Cerebellar nuclear complex (tissue), 1 donor: ENCODE measurements at regions not wholly inside any gene's neighbourhood (a gene's known extent, or its start where the extent isn't known, plus 50 kb on each side); places are given as distances from the start of the nearest gene placed in this dataset.

Experiments
- DNase-seq, 2 experiments: peaks; one replicate each; lab custom pipeline; 2025; lab: John Stamatoyannopoulos, UW

DNA sequence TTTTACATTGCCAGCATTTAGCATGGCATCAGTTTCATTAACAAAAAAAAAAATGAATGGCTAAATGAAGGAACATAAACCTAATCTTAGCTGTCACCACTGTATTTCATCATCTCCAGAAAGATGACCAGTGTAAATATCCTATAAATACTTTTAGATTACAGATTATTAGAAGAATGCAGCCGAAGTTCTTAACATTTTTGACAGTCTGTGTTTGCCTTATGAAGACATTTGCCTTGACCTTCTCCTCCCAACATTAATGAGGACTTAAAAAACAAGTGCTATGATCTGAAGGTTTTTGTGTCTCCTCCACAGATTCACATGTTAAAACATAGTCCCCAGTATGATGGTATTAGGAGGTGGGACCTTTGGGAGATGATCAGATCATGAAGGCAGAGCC is 253.0 kb downstream of the SNAPC1 start:
- DNase-seq, result no peak

DNA sequence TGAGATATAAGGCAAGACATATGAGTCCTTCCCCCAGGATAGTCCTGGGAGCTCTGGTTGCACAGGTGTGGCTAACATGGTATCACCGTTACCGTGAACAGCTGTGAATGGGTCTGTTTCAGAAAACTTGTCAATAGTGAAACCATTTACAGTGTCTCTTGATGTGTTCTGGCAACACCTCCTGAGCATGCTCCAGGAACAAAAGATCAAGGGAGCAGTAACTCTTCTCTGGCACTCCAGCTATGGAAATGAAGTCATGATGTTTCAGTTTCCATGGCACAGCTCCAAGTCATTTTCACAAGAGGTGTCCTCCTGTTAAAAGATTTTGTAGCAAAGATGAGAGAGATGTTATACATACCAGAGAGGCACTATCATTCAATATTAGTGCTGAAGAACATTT is 253.7 kb downstream of the SNAPC1 start:
- DNase-seq, result no peak

DNA sequence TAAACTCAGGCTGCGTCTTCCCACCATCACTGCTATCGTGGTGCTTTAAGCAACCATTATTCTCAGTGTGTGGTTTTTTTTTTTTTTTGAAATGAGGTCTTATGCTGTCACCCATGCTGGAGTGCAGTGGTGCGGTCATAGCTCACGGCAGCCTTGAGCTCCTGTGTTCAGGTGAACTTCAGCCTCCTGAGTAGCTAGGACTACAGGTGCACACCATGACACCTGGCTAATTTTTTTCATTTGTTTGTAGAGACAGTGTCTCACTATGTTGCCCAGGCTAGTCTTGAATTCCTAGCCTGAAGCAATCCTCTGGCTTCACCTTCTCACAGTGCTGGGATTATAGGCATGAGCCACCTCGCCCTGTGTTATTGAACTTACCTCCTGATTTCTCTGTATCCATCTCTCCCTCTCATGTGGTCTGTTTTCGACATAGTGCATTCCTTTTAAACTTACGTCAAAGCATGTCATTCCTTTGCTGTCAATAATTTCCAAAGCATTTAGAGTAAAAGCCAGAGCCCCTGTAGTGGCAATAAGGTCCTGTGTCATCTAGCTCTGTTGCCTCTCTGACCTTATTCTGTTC is 255.5 kb downstream of the SNAPC1 start:
- no peak for DNase-seq

DNA sequence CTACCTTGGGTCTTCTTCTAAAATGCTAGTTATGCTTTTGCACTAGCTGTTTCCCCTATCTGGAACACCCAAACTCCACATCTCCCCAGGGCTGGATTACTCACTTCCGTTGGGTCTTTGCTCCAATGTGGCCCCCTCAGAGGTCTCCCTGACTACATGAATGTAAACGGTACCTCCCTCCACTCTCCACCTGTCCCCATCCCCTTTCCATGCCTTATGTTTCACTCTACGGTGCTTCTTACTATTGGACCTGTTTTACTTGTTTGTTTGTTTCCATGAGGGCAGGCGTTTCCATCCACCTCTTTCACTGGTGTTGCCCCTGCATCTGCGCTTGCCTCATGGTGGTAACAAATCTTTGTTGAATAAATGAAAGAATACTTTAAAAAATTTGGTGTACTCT is 256.4 kb downstream of the SNAPC1 start:
- no peak for DNase-seq

DNA sequence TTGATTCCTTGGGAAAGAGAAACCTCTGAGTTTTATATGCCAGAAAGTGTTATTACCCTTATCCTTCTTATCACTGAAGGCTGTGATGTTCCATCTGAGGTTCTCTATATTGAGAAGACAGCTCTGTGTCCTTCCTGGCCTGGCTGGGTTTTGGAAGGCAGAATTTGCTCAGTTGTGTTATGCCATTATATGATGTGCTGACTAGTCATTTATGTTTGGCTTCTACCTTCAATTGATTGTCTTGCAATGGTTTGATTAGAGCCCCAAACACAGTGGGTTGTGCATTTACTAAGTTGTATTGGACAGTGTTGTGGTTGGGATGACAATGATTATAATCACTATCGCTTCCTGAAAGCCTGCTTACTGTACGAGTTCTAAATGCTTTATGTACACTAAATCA is 265.7 kb downstream of the SNAPC1 start:
- DNase-seq, result no peak

DNA sequence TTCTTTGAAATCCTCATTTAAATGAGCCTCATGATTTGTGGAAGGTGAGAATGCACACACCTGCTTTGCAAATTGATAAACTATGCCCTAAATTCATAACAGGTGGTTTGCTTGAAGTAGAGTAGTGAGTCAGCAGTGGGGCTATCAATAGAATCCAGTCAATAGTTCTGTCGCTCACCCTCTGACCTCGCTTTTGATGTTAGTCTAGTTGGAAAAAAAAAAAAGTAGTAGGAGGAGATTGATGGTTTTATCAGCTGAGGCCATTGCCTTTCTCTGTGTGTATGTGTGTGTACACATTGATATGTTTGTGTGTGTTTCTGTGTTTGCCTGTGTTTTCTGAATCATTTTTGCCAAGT is 267.3 kb downstream of the SNAPC1 start:
- no peak for DNase-seq

DNA sequence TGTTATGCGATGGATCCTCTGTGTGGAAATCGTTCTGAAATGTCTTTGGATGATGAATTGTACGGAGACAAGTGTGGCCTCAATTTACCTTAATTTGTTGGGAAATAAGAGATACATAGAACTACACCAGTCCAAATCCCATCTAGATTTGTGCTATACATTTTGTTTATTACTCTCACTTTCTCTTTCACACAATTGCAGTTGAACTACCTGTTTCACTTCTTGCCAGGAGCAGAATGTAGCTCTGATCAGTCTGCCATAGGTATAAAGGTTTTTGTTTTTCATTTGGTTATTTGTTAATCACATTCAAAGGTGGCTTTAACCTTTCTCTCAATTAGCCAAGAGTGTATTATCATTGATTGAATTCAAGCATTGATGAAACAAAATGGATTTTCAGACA is 268.2 kb downstream of the SNAPC1 start:
- DNase-seq, result no peak

DNA sequence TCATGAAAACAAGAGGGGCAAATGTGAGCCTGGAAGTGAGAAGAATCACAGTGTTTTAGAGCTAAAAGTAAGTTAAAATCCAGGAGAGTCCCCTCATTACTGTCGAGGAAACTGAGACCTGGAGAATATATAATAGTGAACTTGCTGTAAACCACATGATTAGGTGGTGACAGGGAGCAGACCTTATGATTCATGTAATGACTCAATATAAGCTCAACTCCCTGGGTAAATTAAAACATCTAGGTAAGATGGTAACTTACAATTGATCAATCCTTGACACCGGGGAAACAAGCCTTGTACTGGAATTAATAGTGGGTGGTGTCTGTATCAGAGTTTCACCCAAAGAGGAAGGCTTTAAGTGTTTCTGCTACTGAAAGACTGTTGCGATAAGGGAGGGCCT is 269.3 kb downstream of the SNAPC1 start:
- DNase-seq, result no peak

DNA sequence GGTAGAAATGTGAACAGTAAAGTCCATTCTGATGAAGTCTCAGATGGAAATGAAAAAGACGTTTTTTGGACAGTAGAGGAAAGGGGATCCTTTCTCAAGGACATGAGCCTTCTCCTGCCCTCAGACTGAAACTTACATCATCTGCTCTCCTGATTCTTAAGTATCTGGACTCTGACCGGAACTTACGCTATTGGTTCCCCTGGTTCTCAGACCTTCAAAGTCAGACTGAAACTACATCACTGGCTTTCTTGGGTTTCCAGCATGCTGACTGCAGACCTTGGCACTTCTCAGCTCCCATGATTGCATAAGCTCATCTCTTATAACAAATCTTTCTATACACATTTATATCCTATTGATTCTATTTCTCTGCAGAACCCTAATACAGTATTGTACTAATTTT is 291.0 kb downstream of the SNAPC1 start:
- DNase-seq, result no peak

DNA sequence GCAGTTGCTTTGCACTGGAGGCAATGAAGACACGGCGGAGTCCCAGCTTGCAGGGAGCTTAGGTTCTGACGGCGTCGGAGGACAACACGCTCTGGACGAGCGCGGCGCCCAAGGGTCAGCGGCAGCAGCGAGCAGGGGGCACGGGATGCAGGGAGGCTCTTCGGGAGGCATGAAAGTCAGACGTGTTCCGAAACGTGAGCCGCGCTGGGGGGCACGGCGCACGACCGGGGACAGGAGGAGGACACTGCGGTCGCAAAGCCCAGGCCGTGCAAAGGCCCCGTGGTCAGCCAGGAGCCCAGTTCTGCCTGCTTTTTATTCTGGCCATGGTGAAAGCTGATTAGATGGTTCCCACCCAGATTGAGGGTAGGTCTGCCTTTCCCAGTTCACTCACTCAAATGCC is 294.6 kb downstream of the SNAPC1 start:
- DNase-seq, result no peak

DNA sequence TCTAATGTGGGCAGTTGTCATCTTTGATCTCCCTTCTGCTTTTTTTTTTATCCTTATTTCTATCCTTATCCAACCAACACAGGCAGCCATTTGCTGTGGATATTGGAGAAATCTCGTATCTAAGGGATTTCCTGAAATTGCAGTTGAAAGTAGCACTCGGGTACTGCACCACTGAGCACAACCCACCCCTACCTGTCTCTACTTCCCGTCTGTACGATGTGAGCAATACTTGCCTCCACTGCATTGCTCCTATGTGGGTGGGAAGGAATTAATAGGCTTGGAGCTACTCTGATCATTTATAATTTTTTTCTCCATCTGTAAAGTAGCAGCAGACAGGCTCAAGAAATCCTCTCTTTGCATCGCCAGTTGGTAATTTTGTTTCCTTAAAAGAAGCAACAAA is 300.4 kb downstream of the SNAPC1 start:
- no peak for DNase-seq

DNA sequence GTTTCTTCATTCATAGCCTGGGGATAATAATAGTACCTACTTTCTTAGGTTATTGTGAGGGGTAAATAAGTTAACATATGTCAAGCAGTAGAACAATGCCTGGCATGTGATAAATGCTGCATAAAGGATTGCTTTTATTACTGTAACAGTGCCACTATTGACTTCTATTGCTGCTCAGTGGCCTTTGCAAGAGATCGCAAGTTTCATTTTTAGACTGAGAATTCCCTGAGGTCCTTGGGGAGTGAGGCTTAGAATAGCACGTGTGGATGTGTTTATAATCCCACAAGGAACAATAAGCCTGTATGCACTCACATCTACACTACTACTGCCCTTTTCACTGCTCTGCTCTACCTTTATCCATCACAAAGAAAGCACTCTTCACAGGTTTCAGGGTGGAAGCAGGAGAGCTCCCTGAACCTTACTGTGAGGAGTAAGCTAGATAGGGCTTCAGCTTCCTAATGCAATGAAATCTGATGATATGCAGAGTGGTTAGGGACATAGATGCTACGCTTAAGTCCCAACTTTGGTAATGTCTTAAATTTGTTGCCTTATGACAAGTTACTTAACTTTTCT is 302.6 kb downstream of the SNAPC1 start:
- DNase-seq, result no peak

DNA sequence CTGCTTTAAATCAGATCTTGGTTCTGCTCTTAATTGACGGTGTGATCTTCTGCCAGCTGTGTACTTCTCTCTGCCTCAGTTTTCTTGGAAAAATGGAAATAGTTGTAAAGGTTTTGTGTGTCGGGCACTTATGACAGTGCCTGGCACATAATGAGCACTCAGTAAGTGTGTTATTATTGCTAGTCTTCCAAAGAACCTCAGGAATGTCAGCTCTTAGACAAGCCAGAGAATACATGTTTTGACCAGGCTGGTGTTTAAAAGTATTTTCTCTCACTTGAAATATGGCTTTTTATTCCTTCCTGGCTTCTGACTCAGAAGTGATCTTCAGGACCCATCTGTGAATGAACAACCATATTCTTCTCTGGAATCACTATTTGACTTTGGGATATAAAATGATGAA is 304.1 kb downstream of the SNAPC1 start:
- no peak for DNase-seq

DNA sequence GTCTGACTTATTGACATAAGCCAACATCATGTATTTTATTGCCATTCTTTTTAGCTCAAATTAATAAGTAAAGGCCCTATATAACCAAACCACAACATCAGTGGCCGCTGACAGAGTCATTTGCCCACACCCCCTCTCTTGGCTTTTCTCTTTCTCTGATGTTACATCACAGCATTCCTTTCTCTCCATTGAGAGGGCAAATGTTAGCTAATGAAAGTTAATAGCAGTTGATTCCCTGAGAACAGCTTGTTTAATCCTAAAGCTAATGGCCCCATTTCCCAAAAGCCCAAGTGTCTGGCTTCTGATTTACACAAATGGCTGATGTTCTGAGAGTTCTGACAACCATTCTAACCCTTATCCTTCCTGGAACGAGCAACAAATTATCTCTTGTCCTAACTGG is 308.8 kb downstream of the SNAPC1 start:
- no peak for DNase-seq

DNA sequence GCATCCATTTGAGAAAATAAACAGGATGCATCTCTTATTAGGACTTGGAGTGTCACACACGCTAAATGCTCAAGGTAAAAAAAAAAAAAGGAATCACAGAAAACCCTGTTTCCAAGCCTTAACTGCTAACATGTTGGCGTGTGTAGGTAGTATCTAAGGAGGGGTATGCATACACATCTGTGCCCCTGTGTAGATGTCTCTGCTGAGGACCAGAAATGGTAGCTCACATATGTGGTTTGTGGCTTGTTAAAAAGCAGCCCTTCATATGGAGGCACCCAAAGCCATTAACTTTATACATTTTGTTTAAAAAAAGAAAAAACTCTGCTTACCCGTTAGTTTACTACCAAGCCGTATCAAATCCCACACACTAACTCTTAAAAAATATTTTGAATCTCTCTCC is 314.1 kb downstream of the SNAPC1 start:
- DNase-seq, result no peak

DNA sequence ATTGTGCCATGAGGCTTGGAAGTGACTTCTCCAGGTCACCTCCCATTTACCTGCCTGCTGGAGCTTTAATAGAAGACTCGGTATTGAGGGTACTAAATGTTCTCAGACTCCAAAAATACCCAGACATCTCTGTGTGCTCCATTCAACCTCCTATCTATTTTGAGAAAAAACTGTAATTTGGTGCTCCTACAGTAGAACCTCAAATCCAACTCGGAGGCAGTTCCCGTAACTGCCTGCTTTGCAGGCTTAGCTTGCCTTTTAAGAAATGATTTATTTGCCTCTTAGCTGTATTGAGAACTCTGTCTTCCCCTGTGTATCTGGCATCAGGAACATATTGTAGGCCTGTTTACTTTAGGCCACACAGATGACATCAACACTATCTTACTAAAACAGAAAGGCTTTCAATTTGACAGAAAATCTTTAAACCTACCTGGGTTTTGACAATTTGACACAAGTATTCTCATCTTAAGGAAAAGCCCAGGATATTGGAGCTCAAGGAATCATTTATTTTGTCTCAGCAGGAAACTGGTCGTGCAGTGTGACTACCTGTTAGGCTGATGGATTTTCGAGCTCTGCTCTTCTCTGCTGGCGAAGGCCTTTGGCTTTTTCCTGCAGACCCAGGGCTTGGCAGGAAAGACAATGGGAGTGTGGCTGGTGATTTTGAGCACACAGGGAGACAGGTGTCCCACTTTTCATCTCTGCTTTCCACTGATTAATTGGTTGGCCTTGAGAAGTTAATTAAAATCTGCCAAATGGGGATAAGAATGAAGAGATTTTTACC is 314.8 kb downstream of the SNAPC1 start:
- DNase-seq, result no peak

DNA sequence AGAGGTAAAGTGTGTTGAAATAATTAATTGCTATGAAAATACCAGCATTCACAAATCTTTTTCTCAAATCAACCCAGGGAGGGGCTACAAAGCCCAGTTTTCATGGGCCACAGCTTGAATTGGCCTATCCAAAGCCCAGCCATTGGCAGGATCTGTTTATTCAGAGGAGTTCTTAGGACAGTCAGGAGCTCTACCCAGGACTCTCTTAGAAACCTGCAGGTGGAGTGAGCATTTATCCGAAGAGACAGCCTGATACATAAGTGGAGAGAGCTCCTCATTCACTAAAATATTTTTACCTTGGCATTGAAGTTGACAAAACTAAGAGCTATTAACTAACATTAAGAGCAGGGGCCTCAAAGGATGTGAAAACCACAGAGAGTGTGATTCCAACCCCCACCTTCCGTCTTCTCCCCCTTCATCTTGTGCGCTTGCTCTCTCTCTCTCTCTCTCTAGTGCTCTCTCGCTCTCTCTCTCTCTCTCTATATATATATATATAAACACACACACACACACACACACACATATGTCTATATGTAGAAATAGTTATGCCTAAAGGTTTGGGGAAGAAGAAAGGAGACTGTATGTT is 315.5 kb downstream of the SNAPC1 start:
- DNase-seq, result no peak

DNA sequence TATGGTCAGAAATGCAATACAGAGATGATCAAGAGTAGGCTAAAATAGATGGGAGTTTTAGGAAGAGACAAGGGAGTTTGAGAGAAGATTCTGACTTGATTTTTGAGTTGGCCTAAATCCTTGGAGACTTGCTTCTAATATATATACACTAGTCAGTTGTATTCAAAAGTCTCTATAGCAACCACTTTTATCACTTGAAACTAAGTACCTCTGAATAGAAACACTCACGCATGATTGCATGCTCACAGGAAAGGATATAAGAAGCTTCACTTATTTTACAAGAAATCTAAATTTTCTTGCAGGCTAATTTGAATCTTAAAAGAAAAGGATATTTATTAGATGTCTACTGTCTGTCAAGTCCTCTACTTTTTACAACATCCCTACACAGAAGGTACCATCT is 316.8 kb downstream of the SNAPC1 start:
- DNase-seq, result no peak

DNA sequence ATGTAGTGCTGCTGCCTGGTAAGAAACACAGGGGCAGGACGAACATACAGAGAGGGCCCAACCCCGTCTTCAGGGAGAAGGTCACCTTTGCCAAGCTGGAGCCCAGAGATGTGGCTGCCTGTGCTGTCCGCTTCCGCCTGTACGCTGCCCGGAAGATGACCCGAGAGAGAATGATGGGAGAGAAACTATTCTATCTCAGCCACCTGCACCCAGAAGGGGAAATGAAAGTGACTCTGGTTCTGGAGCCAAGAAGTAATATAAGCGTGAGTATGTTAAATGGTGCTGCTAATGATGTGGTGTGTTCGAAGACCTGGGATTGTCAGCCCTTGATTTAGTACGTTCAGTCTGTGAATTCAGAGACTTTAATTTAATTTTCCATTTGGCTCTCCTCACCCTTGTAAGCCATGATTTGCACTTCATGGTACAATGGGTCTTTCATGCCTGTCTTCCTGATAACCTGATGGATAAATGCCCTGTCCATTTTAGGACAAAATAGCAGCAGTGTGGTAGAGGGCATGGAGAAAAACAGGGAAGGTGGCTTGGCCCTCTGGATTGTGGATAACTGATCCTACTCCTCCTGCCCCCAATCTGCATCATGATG is 318.9 kb downstream of the SNAPC1 start:
- no peak for DNase-seq

DNA sequence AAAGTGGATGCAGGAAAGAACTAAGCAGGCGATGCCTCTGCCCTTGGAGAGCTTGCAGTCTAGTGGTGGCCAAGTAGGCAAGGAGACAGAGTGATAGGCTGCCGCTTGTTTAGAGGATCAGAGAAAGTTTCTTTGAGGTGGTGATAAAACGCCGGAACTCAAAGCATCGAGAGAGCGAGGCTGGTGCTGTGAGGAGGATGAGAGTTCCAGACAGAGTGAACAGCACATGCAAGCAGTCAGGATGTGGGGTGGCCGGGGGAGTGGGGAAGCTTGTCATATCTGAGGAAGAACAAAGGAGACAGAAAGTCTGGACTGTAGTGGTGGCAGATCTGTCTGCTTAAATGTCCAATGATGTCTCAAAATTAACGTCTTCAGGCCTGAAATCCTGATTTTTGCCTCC is 319.7 kb downstream of the SNAPC1 start:
- DNase-seq, result no peak

DNA sequence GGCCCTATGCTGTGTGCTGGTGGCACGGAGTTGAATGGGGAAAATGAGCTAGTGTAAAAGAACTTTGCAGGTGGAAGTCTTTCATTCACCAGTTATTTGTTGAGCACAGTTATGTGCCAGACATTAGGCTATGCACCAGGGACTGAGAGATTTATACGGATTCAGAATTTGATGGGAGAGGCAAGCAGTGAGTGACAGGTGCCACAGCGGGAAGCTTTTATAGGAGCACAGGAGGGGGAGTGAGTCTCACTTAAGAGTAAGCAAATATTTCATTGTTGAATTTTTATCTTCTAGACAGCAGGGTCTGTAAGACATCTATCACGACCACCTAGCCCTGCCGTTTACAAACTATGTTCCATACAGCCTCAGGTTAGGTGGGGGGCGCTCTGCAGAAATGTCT is 320.6 kb downstream of the SNAPC1 start:
- no peak for DNase-seq

DNA sequence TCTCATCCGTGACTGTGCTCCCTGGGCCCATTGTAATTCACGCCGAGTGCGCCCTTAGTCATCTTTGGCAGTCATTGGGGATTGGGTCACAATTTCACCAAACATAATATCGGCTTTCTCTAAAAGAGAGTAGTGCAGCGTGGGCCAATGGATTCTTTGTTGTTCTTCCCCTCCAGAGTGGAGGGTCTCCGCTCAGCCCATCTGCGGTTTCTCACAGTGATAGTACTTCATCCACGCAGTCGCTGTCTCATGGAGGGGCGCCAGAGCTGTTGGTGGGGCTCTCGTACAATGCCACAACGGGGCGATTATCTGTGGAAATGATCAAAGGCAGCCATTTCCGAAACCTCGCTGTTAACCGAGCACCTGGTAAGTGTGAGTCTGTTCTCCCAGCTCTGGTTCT is 321.8 kb downstream of the SNAPC1 start:
- DNase-seq, result no peak

DNA sequence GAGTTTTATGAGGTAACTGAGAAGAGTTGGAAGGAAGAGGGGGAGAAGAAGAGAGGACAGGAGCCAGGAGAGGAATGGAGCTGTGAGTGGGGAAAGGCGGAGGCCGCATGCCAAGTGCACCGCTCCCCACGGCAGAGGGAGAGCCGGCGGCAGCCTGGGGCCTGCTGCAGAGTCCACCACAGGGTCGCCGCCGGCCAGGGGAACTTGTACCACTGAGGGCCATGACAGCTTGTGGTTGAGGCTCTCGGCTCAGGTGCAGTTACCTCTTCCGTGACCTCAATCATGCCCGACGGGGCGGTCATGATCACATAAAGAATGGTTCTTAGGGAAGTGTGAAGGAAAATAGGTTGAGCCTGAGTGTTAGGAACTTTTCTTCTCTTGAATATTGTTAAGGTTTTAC is 325.0 kb downstream of the SNAPC1 start:
- no peak for DNase-seq
